Spleen (tissue), 11 donors: ENCODE measurements at regions not wholly inside any gene's neighbourhood (a gene's known extent, or its start where the extent isn't known, plus 50 kb on each side); places are given as distances from the start of the nearest gene placed in this dataset.

Experiments
- DNase-seq: peaks from one replicate; pipeline ENCODE4 v3.0.0-alpha.2; 2020
- H3K27ac ChIP-seq, 8 donors: fragments of 200-600 bp; sonication (generic) in 7 of 8; 1 replicate in 4 of 8; 2 replicates in 4 of 8; pipeline versions ENCODE4 v1.5.0 to v1.8.0; 2016 to 2021; ENCODE audit warnings: inconsistent platforms in 4 of 8, mild to moderate bottlenecking in 4 of 8, moderate library complexity in 1 of 8
- H3K27me3 ChIP-seq, 7 donors: fragments of 200-600 bp; sonication (generic) in 6 of 7; replicated peaks in 1 of 7; 1 replicate in 4 of 7; 2 replicates in 3 of 7; pipeline versions ENCODE4 v1.5.0 to v1.8.0; 2016 to 2021; ENCODE audit warnings: inconsistent platforms in 3 of 7, mild to moderate bottlenecking in 1 of 7
- H3K36me3 ChIP-seq, 6 donors: fragments of 200-600 bp; sonication (generic) in 5 of 6; 1 replicate in 4 of 6; 2 replicates in 2 of 6; pipeline versions ENCODE4 v1.5.0 to v1.8.0; 2016 to 2021; ENCODE audit warnings: inconsistent platforms in 2 of 6
- H3K4me1 ChIP-seq, 6 donors: fragments of 200-600 bp; sonication (generic) in 5 of 6; 1 replicate in 3 of 6; 2 replicates in 3 of 6; pipeline versions ENCODE4 v1.5.0 to v1.8.0; 2016 to 2021; ENCODE audit warnings: inconsistent platforms in 3 of 6
- H3K4me3 ChIP-seq, 8 donors: fragments of 200-600 bp; sonication (generic) in 7 of 8; 1 replicate in 4 of 8; 2 replicates in 4 of 8; pipeline versions ENCODE4 v1.5.0 to v1.8.0; 2016 to 2021; ENCODE audit warnings: inconsistent platforms in 4 of 8, mild to moderate bottlenecking in 4 of 8, moderate library complexity in 2 of 8
- H3K9me3 ChIP-seq, 8 donors: fragments of 200-600 bp; sonication (generic) in 7 of 8; 1 replicate in 4 of 8; 2 replicates in 4 of 8; pipeline versions ENCODE4 v1.5.0 to v1.8.0; 2016 to 2021; ENCODE audit warnings: inconsistent platforms in 4 of 8
- POLR2A ChIP-seq, 3 donors: fragments of 450-650 bp; IDR thresholded peaks; one replicate each; pipeline ENCODE4 v1.5.1; 2017; ENCODE audit warnings: antibody characterized with exemption in 3 of 3, mild to moderate bottlenecking in 1 of 3
- POLR2AphosphoS5 ChIP-seq, 3 donors: sonication (generic); formaldehyde crosslinking; IDR thresholded peaks; one replicate each; pipeline ENCODE4 v1.5.1; 2017; ENCODE audit warnings: antibody characterized with exemption in 3 of 3
- WGBS, 5 donors: extraction: QIAGEN DNeasy Blood & Tissue Kit in 3 of 5; methylation state at CpG; one replicate each; pipeline versions ENCODE4 v1.1.5 to v1.1.7; 2013 to 2018; 5-methylcytosine and 5-hydroxymethylcytosine counted together
- intact Hi-C: fragments of 100-400 bp; cut with DNase I; formaldehyde crosslinking; loops from one replicate; pipeline ENCODE4 v1.15.0; 2023; ENCODE audit warnings: low total_unique reads
- TF ChIP-seq, protein P1 (sequence below), 11 experiments: fragments of 200-600 bp in 7 of 11; fragments of 450-650 bp in 4 of 11; sonication (generic) in 4 of 11; IDR thresholded peaks in 8 of 11; conservative IDR thresholded peaks in 3 of 11; 1 replicate in 7 of 11; 2 replicates in 4 of 11; pipeline versions ENCODE4 v1.4.0 to v1.8.0; 2016 to 2021; ENCODE audit warnings: antibody characterized with exemption in 11 of 11, inconsistent platforms in 4 of 11, mild to moderate bottlenecking in 1 of 11
- donor health status: healthy with polysubstance abuse.
- donor health status: DM: no; HTN: no; CAD: no; lungs with moderate emphysema.
- donor health status: DM: no; HTN: no; CAD: no.
- donor health status: Bipolar disorder and iron deficiency.
- donor health status: healthy.
- donor health status: DM: no; HTN: no; CAD: no.
- donor health status: DM: yes; HTN: yes; CAD: no.

DNA sequence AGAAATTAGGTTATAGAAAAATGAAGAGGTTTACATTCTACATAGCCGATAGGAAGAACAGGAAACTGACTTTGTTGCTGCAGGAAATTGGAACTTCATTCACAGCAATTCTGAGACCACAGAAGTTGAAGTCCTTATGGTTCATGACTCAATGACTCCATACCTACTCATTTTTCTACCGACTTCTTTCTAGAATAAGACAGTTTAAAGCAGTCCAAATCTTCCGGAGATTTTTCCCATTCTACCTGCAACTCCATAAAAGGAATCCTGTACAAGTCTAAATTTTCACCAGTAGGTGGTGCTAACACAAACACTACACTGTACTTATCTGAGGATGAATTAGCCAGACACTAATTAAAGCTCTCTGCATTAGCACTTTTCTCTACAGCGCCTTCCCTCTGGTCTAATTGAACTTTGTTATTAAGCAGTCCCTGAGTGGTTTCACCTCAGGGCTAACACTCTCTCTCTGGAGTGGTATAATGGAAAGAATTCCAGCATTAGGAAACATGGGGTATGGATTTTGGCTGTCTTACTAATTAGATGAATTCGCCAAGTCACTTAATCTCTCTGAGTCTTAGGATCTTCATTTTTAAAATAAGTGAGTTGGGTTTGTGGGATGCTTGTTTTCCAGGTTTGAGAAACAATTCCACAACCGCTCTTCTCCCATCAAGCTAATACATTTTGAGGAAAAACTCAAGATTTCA, 167.9 kb downstream of the SMIM20 start:
- WGBS, 5 donors = 39 to 45% (median 41%) methylated on average over 6 of the region's 6 CpGs
- intact Hi-C loops = loop anchor here (5.0 to 10.0 kb wide), 2 partner anchors 223 to 330 kb away; no protein-coding TSS in a partner anchor
- TF ChIP-seq, protein P1, sequence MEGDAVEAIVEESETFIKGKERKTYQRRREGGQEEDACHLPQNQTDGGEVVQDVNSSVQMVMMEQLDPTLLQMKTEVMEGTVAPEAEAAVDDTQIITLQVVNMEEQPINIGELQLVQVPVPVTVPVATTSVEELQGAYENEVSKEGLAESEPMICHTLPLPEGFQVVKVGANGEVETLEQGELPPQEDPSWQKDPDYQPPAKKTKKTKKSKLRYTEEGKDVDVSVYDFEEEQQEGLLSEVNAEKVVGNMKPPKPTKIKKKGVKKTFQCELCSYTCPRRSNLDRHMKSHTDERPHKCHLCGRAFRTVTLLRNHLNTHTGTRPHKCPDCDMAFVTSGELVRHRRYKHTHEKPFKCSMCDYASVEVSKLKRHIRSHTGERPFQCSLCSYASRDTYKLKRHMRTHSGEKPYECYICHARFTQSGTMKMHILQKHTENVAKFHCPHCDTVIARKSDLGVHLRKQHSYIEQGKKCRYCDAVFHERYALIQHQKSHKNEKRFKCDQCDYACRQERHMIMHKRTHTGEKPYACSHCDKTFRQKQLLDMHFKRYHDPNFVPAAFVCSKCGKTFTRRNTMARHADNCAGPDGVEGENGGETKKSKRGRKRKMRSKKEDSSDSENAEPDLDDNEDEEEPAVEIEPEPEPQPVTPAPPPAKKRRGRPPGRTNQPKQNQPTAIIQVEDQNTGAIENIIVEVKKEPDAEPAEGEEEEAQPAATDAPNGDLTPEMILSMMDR (IDR thresholded peaks at IDR 0.05 in 8 of 11, conservative IDR thresholded peaks at IDR 0.05 in 3 of 11) = peak; percentile 20 to 80 (median 65)
- TF ChIP-seq POLR2A (IDR thresholded peaks at IDR 0.05) = no peak
- peaks cover 5 to 39% (median 10%) of the 10 kb centered on the region in 6 donors for H3K4me1 ChIP-seq
- no peak for DNase-seq
- peaks cover 0 to 9% (median 0%) of the 10 kb centered on the region in 7 donors for H3K27me3 ChIP-seq
- peak overlapping the region in 1 of 8 donors; percentile 41 for H3K27ac ChIP-seq
- peaks cover 0 to under 1% (median 0%) of the 10 kb centered on the region in 8 donors for H3K9me3 ChIP-seq
- H3K4me3 ChIP-seq = no peak overlapping the region
- H3K36me3 ChIP-seq = no peaks in the 10 kb centered on the region

DNA sequence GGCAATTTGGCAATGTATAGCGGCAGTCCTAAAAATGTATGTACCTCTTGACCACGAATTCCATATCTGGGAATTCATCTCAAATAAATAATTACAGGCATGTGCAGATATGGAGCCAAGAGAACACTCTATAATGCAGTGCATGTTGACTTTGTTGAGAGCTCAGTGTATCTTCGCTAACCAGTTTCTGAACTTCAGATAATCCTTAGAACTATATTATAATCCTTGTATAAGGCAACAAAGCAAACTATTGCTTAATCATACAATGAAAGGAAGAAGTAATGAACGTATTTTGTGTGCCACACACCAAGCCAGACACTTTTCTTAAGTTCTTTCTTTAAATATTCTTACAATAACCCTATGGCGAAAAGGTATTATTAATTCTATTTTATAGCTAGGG, 168.5 kb downstream of the SMIM20 start:
- intact Hi-C loops = loop anchor here (5.0 to 10.0 kb wide), 2 partner anchors 222 to 330 kb away; no protein-coding TSS in a partner anchor
- Histone ChIP-seq H3K27ac (peak overlapping the region in 1 of 8 donors; percentile 41), H3K27me3 (peaks cover 0 to 9% (median 0%) of the 10 kb centered on the region in 7 donors), H3K4me3 (no peak overlapping the region), H3K4me1 (peaks cover 5 to 34% (median 10%) of the 10 kb centered on the region in 6 donors), H3K36me3 (no peaks in the 10 kb centered on the region), H3K9me3 (no peaks in the 10 kb centered on the region)
- DNase-seq = no peak
- 69 to 76% (median 72%) methylated on average over 5 of the region's 5 CpGs for WGBS, 5 donors
- TF ChIP-seq, protein P1 (IDR thresholded peaks at IDR 0.05 in 8 of 11, conservative IDR thresholded peaks at IDR 0.05 in 3 of 11) = no peak
- no peak for TF ChIP-seq POLR2AphosphoS5 (IDR thresholded peaks at IDR 0.05)
- TF ChIP-seq POLR2A (IDR thresholded peaks at IDR 0.05) = no peak

DNA sequence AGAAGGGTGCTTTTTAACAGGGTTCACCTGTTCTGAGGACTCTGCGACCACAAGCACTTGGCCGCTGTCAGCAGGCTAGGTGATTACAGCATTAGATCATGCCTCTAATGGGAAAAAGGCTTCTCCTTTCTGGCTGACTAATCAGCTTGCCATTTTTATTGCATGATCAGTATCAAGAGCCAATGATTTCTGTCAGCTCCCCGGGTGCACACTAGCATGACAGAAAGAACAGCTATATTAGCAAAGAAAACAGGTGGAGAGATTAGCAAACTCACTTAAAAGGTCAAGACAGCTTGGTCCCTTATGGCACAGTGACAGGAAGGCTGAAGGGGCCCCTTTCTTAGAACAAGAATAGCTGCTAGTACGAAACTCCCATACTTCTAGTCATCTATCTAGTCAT, 170.0 kb downstream of the SMIM20 start:
- Histone ChIP-seq H3K9me3 (no peaks in the 10 kb centered on the region), H3K27ac (no peak overlapping the region), H3K36me3 (no peaks in the 10 kb centered on the region), H3K4me3 (no peak overlapping the region), H3K27me3 (peaks cover 0 to 9% (median 0%) of the 10 kb centered on the region in 7 donors), H3K4me1 (peaks cover 5 to 41% (median 18%) of the 10 kb centered on the region in 6 donors)
- 47 to 79% (median 62%) methylated on average over 4 of the region's 4 CpGs for WGBS, 5 donors
- DNase-seq = no peak
- TF ChIP-seq POLR2A (IDR thresholded peaks at IDR 0.05) (no peak), POLR2AphosphoS5 (IDR thresholded peaks at IDR 0.05) (no peak)
- TF ChIP-seq, protein P1 (IDR thresholded peaks at IDR 0.05 in 8 of 11, conservative IDR thresholded peaks at IDR 0.05 in 3 of 11) = no peak
- intact Hi-C loops = loop anchor here (5.0 to 10.0 kb wide), 2 partner anchors 221 to 328 kb away; no protein-coding TSS in a partner anchor

DNA sequence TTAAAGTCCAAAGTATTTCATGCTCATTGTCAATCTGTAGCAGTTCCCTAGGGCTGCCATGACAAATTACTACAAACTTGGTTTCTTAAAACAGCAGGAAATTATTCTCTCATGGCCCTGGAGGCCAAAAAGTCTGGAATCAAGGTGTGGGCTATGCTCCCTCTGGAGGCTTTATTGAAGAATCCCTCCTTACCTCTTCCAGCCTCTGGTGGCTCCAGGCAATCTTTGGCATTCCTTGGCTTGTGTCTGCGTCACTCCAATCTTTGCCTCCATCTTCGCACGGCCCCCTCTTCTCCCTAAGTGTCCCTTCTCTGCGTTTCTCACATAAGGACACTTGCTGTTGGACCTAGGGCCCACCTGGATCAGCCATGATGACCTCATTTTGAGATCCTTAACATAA, 170.4 kb downstream of the SMIM20 start:
- WGBS, 5 donors = 91 to 100% (median 95%) methylated on average over 4 of the region's 4 CpGs

More for the DNA sequence above, 170.4 kb downstream of the SMIM20 start:
- Histone ChIP-seq H3K27me3 (peaks cover 0 to 9% (median 0%) of the 10 kb centered on the region in 7 donors), H3K4me1 (peaks cover 5 to 41% (median 18%) of the 10 kb centered on the region in 6 donors), H3K4me3 (no peak overlapping the region), H3K9me3 (no peaks in the 10 kb centered on the region), H3K36me3 (no peaks in the 10 kb centered on the region), H3K27ac (no peak overlapping the region)
- TF ChIP-seq POLR2A (IDR thresholded peaks at IDR 0.05) (no peak), POLR2AphosphoS5 (IDR thresholded peaks at IDR 0.05) (no peak)
- TF ChIP-seq, protein P1 (IDR thresholded peaks at IDR 0.05 in 8 of 11, conservative IDR thresholded peaks at IDR 0.05 in 3 of 11) = no peak
- intact Hi-C loops = loop anchor here (5.0 to 10.0 kb wide), 2 partner anchors 220 to 328 kb away; no protein-coding TSS in a partner anchor
- no peak for DNase-seq
